Osteoblast (primary cell): ENCODE measurements at regions not wholly inside any gene's neighbourhood (a gene's known extent, or its start where the extent isn't known, plus 50 kb on each side); places are given as distances from the start of the nearest gene placed in this dataset.

Source experiments
- DNase-seq: peaks from one replicate; pipeline ENCODE4 v3.0.0; 2011; ENCODE audit warnings: low spot score, mixed read lengths; ENCODE audit not compliant: insufficient read length; ENCODE audit errors: missing footprints
- H2AFZ ChIP-seq: 2 replicates; pipeline ENCODE4 v1.6.0; 2011; ENCODE audit warnings: mild to moderate bottlenecking, low read length
- H3K27ac ChIP-seq: 2 replicates; pipeline ENCODE4 v1.5.1; 2011; ENCODE audit warnings: mild to moderate bottlenecking, low read depth, low read length, moderate library complexity
- H3K27me3 ChIP-seq: 2 replicates; pipeline ENCODE4 v1.6.0; 2012; ENCODE audit warnings: mild to moderate bottlenecking, control low read depth, inconsistent platforms, low read length, moderate library complexity; ENCODE audit not compliant: insufficient read depth
- H3K36me3 ChIP-seq: 2 replicates; pipeline ENCODE4 v1.5.1; 2011; ENCODE audit warnings: mild to moderate bottlenecking, low read length, control low read depth, moderate library complexity; ENCODE audit not compliant: insufficient read depth
- H3K4me1 ChIP-seq: 2 replicates; pipeline ENCODE4 v1.5.1; 2011; ENCODE audit warnings: mild to moderate bottlenecking, low read length, control low read depth, moderate library complexity; ENCODE audit not compliant: insufficient read depth
- H3K4me2 ChIP-seq: 2 replicates; pipeline ENCODE4 v1.6.0; 2011; ENCODE audit warnings: mild to moderate bottlenecking, low read length; ENCODE audit not compliant: insufficient read depth
- H3K4me3 ChIP-seq: fragments of 200-600 bp; sonication (generic); 3 replicates; pipeline ENCODE4 v1.5.1; 2012; ENCODE audit warnings: mild to moderate bottlenecking, low read length, inconsistent platforms; ENCODE audit not compliant: insufficient read depth
- H3K79me2 ChIP-seq: 2 replicates; pipeline ENCODE4 v1.6.0; 2012; ENCODE audit warnings: mild to moderate bottlenecking, low read length, control low read depth, inconsistent platforms; ENCODE audit not compliant: insufficient read depth
- H3K9me3 ChIP-seq: 2 replicates; pipeline ENCODE4 v1.5.1; 2011; ENCODE audit warnings: low read depth, low read length, control low read depth
- H4K20me1 ChIP-seq: 2 replicates; pipeline ENCODE4 v1.6.0; 2012; ENCODE audit warnings: mild to moderate bottlenecking, low read length, control low read depth; ENCODE audit not compliant: insufficient read depth
- CTCF ChIP-seq: IDR thresholded peaks from 2 replicates; pipeline ENCODE4 v1.5.1; 2011; ENCODE audit warnings: mild to moderate bottlenecking, low read depth, low read length, moderate library complexity; ENCODE audit errors: extremely low read depth

- Histone ChIP-seq H4K20me1 (no peaks in the 10 kb centered on the region), H3K27ac (no peak overlapping the region), H3K9me3 (no peaks in the 10 kb centered on the region), H3K4me3 (no peak overlapping the region), H3K4me1 (no peaks in the 10 kb centered on the region), H3K36me3 (no peaks in the 10 kb centered on the region), H2AFZ (no peak overlapping the region), H3K79me2 (no peaks in the 10 kb centered on the region), H3K4me2 (no peak overlapping the region), H3K27me3 (peaks cover 11% of the 10 kb centered on the region)
- no peak for TF ChIP-seq CTCF
- no peak for DNase-seq
Observed at GRCh38 chr2:111652038-111652437, 232.0 kb downstream of the ANAPC1 start.

GRCh38 chr2:111652681-111653080 is 231.3 kb downstream of the ANAPC1 start:
- H3K9me3 ChIP-seq = no peaks in the 10 kb centered on the region
- peaks cover 11% of the 10 kb centered on the region for H3K27me3 ChIP-seq
- H3K36me3 ChIP-seq = no peaks in the 10 kb centered on the region
- H3K4me1 ChIP-seq = no peaks in the 10 kb centered on the region
- H3K4me2 ChIP-seq = no peak overlapping the region
- H2AFZ ChIP-seq = no peak overlapping the region
- DNase-seq = no peak
- no peaks in the 10 kb centered on the region for H4K20me1 ChIP-seq
- H3K79me2 ChIP-seq = no peaks in the 10 kb centered on the region
- H3K4me3 ChIP-seq = no peak overlapping the region
- no peak for TF ChIP-seq CTCF
- no peak overlapping the region for H3K27ac ChIP-seq

GRCh38 chr2:111653103-111653624 is 230.8 kb downstream of the ANAPC1 start:
- no peak overlapping the region for H3K4me2 ChIP-seq
- H3K4me3 ChIP-seq = no peak overlapping the region
- H3K9me3 ChIP-seq = no peaks in the 10 kb centered on the region
- H3K79me2 ChIP-seq = no peaks in the 10 kb centered on the region
- no peak overlapping the region for H3K27ac ChIP-seq
- TF ChIP-seq CTCF = no peak
- no peaks in the 10 kb centered on the region for H3K36me3 ChIP-seq
- H2AFZ ChIP-seq = no peak overlapping the region
- no peaks in the 10 kb centered on the region for H3K4me1 ChIP-seq
- H4K20me1 ChIP-seq = no peaks in the 10 kb centered on the region
- peaks cover 11% of the 10 kb centered on the region for H3K27me3 ChIP-seq
- no peak for DNase-seq

GRCh38 chr2:111653913-111654312 is 230.1 kb downstream of the ANAPC1 start:
- Histone ChIP-seq H2AFZ (no peak overlapping the region), H3K9me3 (no peaks in the 10 kb centered on the region)

More at GRCh38 chr2:111653913-111654312, 230.1 kb downstream of the ANAPC1 start:
- no peak overlapping the region for H3K4me3 ChIP-seq
- no peak for DNase-seq
- TF ChIP-seq CTCF = no peak
- no peak overlapping the region for H3K27ac ChIP-seq
- no peaks in the 10 kb centered on the region for H3K36me3 ChIP-seq
- no peaks in the 10 kb centered on the region for H4K20me1 ChIP-seq
- H3K79me2 ChIP-seq = no peaks in the 10 kb centered on the region
- peaks cover 11% of the 10 kb centered on the region for H3K27me3 ChIP-seq
- no peak overlapping the region for H3K4me2 ChIP-seq
- peaks cover under 1% of the 10 kb centered on the region for H3K4me1 ChIP-seq
